ENCODE measurements at regions not wholly inside any gene's neighbourhood (a gene's known extent, or its start where the extent isn't known, plus 50 kb on each side); places are given as distances from the start of the nearest gene placed in this dataset.
A peak's percentile ranks its signal among the peaks of the same experiment; 100 is the strongest.
"Not testable (repeated sequence)": the region's sequence is repeated elsewhere in the genome, so short reads cannot be mapped to it uniquely, and the experiment has no call there.

DNA sequence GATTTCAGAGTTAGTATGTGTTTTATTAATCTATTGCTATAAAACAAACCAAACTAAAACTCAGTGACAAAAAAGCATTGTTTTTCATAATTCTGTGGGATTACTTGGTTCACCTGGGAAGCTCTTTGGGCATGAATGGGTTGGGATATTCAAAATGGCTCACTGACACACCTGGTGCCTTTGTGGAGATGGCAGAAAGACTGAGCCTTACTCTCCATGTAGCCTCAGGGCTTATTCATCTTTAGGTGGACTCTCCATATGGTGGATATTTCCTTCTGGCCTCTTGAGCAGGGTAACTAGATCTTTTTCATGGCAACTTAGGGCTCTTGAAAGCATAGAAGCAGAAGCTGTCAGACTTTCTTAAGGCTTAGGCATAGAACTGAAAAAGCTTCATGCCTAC is 1102.8 kb upstream of the SEL1L start:
- no peak overlapping the region for H3K27ac Mint-ChIP-seq
- H3K9me3 Mint-ChIP-seq, result peaks cover 2 to 8% of the 10 kb centered on the region in 2 donors
- ATAC-seq (replicated peaks in 1 of 2) (no peak), DNase-seq (no peak)
- H3K27me3 Mint-ChIP-seq (ENCODE audit: low read depth), result no peaks in the 10 kb centered on the region
- H3K4me1 Mint-ChIP-seq (ENCODE audit: low read depth), result no peaks in the 10 kb centered on the region
- no peak overlapping the region for H3K4me3 Mint-ChIP-seq
- H3K36me3 Mint-ChIP-seq (ENCODE audit: insufficient read depth in 2 of 2), result no peaks in the 10 kb centered on the region

DNA sequence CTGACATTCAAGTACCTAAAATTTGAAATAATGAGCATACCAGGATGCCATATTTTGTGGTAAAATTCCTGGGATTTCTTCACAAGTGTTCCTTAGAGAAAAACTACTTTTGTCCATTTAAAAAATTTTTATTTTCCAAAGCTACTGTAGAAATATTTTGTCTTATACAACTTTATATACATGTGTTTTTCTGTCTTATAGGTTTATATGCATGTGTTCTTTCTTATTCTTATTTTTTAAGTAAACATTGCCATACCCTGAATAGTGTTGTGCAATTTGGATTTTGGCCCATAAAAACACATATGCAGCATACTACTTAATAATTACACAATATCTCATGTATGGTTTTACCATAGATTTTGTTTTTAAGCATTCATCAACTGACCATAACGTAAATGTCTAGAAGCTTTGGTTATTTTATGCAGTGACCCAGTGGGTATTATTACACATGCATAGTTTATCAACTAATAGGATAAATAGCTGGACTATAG is 1107.4 kb upstream of the SEL1L start:
- no peak for ATAC-seq (replicated peaks in 1 of 2)
- Mint-ChIP-seq H3K9me3 (peaks cover 2% of the 10 kb centered on the region in 2 donors), H3K27me3 (ENCODE audit: low read depth) (no peaks in the 10 kb centered on the region), H3K27ac (no peak overlapping the region), H3K36me3 (ENCODE audit: insufficient read depth in 2 of 2) (no peaks in the 10 kb centered on the region), H3K4me1 (ENCODE audit: low read depth) (no peaks in the 10 kb centered on the region), H3K4me3 (no peak overlapping the region)
- no peak for DNase-seq

DNA sequence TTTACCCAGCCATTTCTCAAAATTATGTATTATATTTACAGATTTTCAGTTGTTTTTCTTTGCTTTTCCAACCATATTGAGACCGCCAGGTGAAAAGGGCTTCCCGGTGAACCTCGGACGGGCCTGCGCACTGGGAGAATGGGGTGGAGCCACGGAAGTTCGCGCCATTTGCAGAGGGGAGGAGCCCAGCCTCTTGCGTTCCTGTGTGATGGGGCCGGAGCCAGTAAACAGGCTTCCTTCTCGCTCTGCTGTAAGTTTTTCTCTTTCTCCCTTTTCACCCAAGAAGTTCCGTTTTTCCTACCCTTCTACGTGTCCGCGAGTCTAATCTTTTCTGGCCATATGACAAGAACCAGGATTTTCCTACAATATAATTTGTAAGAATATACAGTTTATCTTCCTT is 1108.8 kb upstream of the SEL1L start:
- H3K27ac Mint-ChIP-seq, result no peak overlapping the region
- no peaks in the 10 kb centered on the region for H3K27me3 Mint-ChIP-seq (ENCODE audit: low read depth)
- no peaks in the 10 kb centered on the region for H3K4me1 Mint-ChIP-seq (ENCODE audit: low read depth)
- DNase-seq (peak; percentile 6 to 19), ATAC-seq (replicated peaks in 1 of 2) (peak in 1 of 2 donors; percentile 58)
- H3K36me3 Mint-ChIP-seq (ENCODE audit: insufficient read depth in 2 of 2), result no peaks in the 10 kb centered on the region
- peak overlapping the region in 1 of 2 donors; percentile 57 for H3K4me3 Mint-ChIP-seq
- peaks cover 2 to 5% of the 10 kb centered on the region in 2 donors for H3K9me3 Mint-ChIP-seq

DNA sequence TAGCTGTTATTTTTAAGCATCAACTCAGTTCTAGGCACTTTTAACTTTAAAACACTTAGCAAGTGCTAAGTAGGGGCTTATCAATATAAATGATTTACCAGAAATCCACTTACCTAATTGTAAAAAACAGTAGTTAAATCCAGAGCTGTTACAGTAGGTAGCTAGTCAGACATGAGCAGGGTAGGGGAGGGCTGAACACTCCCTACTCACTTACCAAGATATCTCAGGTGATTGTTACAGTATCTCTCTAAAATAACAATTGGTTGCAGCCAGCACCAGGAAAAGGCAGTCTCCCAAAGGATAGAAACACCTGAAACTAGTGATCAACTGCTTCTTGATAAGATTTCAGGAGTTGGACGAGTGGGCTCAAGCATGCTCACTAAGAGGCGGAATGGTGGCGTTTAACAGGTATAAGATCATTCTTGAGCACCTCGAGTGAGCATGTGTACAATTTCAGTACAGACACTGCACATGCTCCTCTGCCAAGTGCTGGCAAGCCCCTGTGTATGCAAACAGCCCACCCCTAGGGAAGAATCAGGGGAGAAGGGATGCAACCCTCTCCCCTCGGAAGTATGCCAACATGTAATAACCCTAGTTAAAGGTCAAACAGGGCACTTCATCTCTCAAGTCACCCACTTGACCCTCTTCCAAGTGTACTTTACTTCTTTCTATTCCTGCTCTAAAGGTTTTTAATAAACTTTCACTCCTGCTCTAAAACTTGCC is 1113.6 kb upstream of the SEL1L start:
- Mint-ChIP-seq H3K27me3 (ENCODE audit: low read depth) (no peaks in the 10 kb centered on the region), H3K9me3 (peaks cover 0 to 5% of the 10 kb centered on the region in 2 donors), H3K36me3 (ENCODE audit: insufficient read depth in 2 of 2) (no peaks in the 10 kb centered on the region), H3K4me1 (ENCODE audit: low read depth) (no peaks in the 10 kb centered on the region), H3K27ac (no peak overlapping the region), H3K4me3 (no peak overlapping the region)
- DNase-seq (no peak), ATAC-seq (replicated peaks in 1 of 2) (no peak)

DNA sequence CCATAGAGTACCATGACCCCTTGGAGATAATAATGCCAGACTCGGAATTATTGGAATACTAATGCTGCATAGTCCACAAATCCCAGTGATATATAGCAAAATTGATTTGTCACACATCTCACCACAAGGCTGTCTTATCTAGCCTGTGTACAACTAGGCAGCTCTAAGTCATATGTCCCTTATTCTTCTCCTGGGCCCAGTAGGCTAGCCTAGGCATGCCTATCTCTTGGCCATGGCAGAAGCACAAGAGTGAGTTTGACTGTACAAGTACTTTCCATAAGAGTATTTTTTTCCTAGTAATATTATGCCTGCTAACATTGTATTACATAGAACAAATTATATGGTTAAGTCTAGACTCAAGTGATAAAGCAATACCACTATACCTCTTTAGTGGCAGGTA is 1122.1 kb upstream of the SEL1L start:
- Mint-ChIP-seq H3K27ac (no peak overlapping the region), H3K9me3 (peaks cover 3 to 5% of the 10 kb centered on the region in 2 donors), H3K4me1 (ENCODE audit: low read depth) (no peaks in the 10 kb centered on the region), H3K36me3 (ENCODE audit: insufficient read depth in 2 of 2) (no peaks in the 10 kb centered on the region), H3K4me3 (no peak overlapping the region), H3K27me3 (ENCODE audit: low read depth) (no peaks in the 10 kb centered on the region)
- ATAC-seq (replicated peaks in 1 of 2), result no peak
- no peak for DNase-seq

DNA sequence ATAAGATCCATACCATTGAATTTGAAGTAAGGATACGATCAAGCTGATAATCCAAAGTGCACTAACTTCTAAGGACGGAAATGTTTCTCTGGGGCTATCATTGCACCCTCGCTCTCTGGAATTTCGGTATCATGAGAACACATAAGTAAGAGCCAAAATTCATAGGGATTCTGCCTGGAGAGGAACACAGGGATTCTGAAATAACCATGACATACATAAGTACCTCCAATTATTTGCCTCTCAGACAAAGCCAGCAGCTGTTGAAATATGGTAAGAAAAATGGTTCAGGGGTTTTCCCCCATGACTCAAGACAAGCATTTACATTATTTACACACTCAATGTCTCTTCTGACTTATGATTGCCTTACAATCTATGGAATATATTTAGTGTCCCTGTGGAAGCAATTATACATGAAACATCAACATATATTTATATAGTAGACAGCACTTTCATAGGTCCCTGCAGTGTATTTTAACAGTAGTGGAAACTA is 1123.6 kb upstream of the SEL1L start:
- Mint-ChIP-seq H3K4me3 (no peak overlapping the region), H3K27ac (no peak overlapping the region)
- ATAC-seq (replicated peaks in 1 of 2), result no peak

DNA sequence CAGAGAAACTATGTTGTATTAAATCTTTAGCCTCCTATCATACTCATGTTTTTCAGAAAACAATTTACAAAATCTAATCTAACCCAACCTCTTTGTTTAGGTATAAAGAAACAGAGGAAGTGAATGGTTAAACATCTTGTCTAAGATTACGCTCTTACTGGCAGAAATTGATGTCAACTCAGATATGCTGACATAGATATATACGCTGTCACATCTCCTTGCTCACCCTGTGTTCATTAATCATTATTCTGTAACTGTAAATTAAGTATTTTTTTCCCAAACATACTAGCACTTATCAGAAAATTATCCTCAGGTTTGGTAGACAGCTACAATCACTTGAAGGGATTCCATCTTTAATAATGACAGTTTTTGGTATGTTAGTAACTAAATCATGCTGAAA is 1127.6 kb upstream of the SEL1L start:
- Mint-ChIP-seq H3K27me3 (ENCODE audit: low read depth) (no peaks in the 10 kb centered on the region), H3K36me3 (ENCODE audit: insufficient read depth in 2 of 2) (no peaks in the 10 kb centered on the region), H3K4me3 (no peak overlapping the region), H3K27ac (no peak overlapping the region), H3K4me1 (ENCODE audit: low read depth) (no peaks in the 10 kb centered on the region), H3K9me3 (peaks cover 4 to 5% of the 10 kb centered on the region in 2 donors)
- no peak for DNase-seq
- no peak for ATAC-seq (replicated peaks in 1 of 2)

More for the DNA sequence above, 1123.6 kb upstream of the SEL1L start:
- Mint-ChIP-seq H3K9me3 (peaks cover 3 to 5% of the 10 kb centered on the region in 2 donors), H3K4me1 (ENCODE audit: low read depth) (no peaks in the 10 kb centered on the region), H3K27me3 (ENCODE audit: low read depth) (no peaks in the 10 kb centered on the region), H3K36me3 (ENCODE audit: insufficient read depth in 2 of 2) (no peaks in the 10 kb centered on the region)
- no peak for DNase-seq

DNA sequence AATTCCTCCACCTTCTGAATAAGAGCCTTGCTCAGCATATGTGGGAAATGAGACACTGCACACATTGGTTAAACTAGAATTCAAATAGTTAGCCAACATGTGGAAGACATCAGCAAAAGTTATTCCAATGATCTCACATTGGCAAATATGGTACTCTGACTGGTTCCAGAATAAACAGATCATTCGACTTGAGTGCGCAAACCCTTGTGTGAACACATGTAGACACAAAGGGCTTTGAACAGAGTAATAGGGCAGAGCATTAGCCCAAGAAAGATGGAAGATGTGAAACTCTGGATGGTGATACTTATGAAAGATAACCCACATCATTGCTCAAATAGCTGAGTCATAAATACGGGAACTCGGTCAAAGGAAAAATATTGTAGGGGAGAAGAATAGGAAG is 1133.4 kb upstream of the SEL1L start:
- H3K9me3 Mint-ChIP-seq, result peaks cover 8 to 9% of the 10 kb centered on the region in 2 donors
- no peak for ATAC-seq (replicated peaks in 1 of 2)

DNA sequence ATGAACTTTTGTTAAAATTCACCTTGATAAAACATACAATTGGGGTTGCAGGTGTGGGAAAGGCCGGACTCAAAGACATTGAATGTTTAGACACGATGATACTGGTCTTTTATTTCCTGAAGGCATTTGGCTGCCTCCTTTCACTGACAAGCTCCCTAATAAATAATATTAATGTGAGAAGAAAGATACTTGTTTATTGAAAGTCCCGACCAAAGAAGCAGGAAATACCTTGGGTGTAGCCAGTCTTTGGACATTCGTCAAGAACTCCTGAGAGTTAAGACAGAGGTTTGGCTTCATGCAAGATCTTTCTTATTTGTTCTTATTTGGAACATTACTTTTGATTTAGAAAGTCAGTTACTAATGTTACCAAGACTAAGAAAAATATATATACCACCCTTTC is 1133.8 kb upstream of the SEL1L start:
- Mint-ChIP-seq H3K27me3 (ENCODE audit: low read depth) (no peaks in the 10 kb centered on the region), H3K36me3 (ENCODE audit: insufficient read depth in 2 of 2) (no peaks in the 10 kb centered on the region), H3K27ac (no peak overlapping the region), H3K4me3 (no peak overlapping the region), H3K4me1 (ENCODE audit: low read depth) (no peaks in the 10 kb centered on the region), H3K9me3 (peaks cover 7 to 8% of the 10 kb centered on the region in 2 donors)
- DNase-seq (no peak), ATAC-seq (replicated peaks in 1 of 2) (no peak)

More for the DNA sequence above, 1133.4 kb upstream of the SEL1L start:
- no peak for DNase-seq
- Mint-ChIP-seq H3K27me3 (ENCODE audit: low read depth) (no peaks in the 10 kb centered on the region), H3K4me1 (ENCODE audit: low read depth) (no peaks in the 10 kb centered on the region), H3K27ac (no peak overlapping the region), H3K36me3 (ENCODE audit: insufficient read depth in 2 of 2) (no peaks in the 10 kb centered on the region), H3K4me3 (no peak overlapping the region)

DNA sequence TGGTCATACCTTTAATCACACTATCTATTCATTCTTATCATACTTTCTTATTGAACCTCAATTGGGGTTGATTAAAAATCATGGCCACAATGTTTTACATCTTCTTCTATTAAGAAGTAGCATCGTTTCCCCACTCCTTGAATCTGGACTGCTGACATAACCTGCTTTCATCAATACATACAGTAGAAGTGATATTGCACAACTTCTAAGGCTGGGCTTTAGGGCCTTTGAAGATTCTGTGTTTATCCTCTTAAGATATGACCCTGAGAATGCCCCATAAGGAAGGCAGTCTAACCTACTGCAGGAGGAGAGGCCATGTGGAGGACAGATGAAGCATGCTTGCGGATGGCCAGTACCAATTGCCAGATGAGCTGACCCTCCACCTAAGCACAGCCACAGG is 1142.8 kb upstream of the SEL1L start:
- H3K9me3 Mint-ChIP-seq, result peaks cover 0 to 9% of the 10 kb centered on the region in 2 donors
- H3K4me1 Mint-ChIP-seq (ENCODE audit: low read depth), result no peaks in the 10 kb centered on the region
- ATAC-seq (replicated peaks in 1 of 2) (no peak), DNase-seq (no peak)
- H3K27ac Mint-ChIP-seq, result no peak overlapping the region
- H3K27me3 Mint-ChIP-seq (ENCODE audit: low read depth), result no peaks in the 10 kb centered on the region
- H3K4me3 Mint-ChIP-seq, result no peak overlapping the region
- no peaks in the 10 kb centered on the region for H3K36me3 Mint-ChIP-seq (ENCODE audit: insufficient read depth in 2 of 2)

DNA sequence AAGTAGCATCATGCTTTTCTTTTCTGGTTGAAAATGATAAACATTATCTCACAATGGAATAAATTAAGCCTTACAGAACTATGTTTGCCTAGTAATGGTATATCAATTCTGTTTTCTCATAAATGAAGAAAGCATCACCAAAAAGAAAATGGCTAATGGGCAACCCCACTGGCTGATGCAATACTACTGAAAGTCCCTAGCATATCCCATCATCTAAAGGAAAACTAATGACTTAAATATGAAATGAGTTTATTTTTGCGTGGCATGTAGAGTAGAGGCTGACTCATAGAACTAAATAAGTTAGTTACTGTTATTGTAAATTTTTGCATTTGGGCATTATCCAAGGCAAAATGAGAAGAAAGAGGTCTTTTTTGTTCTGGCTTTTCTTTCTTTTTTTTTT is 1156.3 kb upstream of the SEL1L start:
- H3K4me1 Mint-ChIP-seq (ENCODE audit: low read depth), result no peaks in the 10 kb centered on the region
- no peak overlapping the region for H3K4me3 Mint-ChIP-seq
- no peak for DNase-seq
- H3K27me3 Mint-ChIP-seq (ENCODE audit: low read depth), result no peaks in the 10 kb centered on the region
- H3K27ac Mint-ChIP-seq, result no peak overlapping the region
- no peaks in the 10 kb centered on the region for H3K36me3 Mint-ChIP-seq (ENCODE audit: insufficient read depth in 2 of 2)
- ATAC-seq (replicated peaks in 1 of 2), result no peak
- peaks cover 4% of the 10 kb centered on the region in 2 donors for H3K9me3 Mint-ChIP-seq

DNA sequence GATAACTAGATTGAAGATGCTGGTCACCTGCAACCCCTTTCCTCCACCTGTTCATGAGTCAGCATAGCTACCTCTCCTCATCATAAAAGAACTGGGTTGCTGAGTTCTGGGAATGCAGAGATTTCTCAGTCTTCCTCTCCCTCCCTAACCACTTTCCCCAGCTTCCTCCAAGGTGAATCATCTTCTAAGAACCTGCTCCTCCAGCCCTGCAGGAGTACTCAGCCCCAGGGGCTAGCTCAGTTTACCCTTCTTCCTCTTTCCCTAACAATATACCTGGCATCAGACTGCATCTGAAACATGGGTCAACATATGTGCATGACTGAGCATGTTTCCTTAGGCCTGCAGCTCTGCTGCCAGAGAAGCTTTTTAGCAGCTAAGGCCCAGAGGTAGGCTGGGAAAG is 1157.5 kb upstream of the SEL1L start:
- not testable (repeated sequence) for DNase-seq; H3K4me1 Mint-ChIP-seq (ENCODE audit: low read depth); ATAC-seq (replicated peaks in 1 of 2); H3K27me3 Mint-ChIP-seq (ENCODE audit: low read depth); H3K9me3 Mint-ChIP-seq; H3K36me3 Mint-ChIP-seq (ENCODE audit: insufficient read depth in 2 of 2); H3K27ac Mint-ChIP-seq; H3K4me3 Mint-ChIP-seq

DNA sequence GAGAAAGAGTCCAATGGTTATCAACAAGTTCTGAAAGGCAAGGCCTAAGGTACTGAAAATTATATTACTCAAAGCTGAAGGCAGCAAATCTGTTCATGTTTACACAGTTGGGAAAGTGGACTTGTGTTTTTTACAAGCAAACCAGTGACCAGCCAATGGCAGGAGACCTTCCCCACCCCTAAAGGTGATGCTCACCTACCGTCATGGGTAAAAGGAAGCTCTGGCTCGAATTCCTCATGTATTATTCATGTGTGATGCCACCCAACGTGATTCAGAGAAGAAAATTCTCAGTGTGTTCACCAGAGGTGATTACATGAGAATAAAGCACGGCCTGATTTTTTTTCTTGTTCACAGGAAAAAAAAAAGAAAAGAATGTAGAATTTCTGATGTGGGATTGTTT is 1161.2 kb upstream of the SEL1L start:
- H3K27ac Mint-ChIP-seq, result no peak overlapping the region
- no peaks in the 10 kb centered on the region for H3K27me3 Mint-ChIP-seq (ENCODE audit: low read depth)
- H3K4me3 Mint-ChIP-seq, result no peak overlapping the region

DNA sequence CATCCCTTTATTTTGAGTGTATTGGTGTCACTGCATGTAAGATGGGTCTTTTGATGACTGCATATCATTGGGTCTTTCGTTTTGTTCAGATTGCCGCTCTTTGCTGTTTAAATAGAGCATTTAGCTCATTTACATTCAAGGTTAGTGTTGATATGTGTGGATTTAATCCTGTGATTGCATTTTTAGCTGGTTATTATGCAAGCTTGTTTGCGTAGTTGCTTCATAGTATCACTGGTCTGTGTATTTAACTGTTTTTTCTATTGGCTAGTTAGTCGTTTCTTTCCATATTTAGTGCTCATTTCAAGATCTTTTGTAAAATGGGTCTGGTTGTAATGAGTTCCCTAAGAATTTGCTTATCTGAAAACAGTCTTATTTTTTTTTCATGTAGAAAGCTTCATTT is 1170.6 kb upstream of the SEL1L start:
- peaks cover 12 to 14% of the 10 kb centered on the region in 2 donors for H3K9me3 Mint-ChIP-seq
- DNase-seq (no peak), ATAC-seq (replicated peaks in 1 of 2) (no peak)
- H3K4me3 Mint-ChIP-seq, result no peak overlapping the region
- H3K36me3 Mint-ChIP-seq (ENCODE audit: insufficient read depth in 2 of 2), result peaks cover 0 to 2% of the 10 kb centered on the region in 2 donors
- H3K27ac Mint-ChIP-seq, result no peak overlapping the region
- H3K27me3 Mint-ChIP-seq (ENCODE audit: low read depth), result no peaks in the 10 kb centered on the region
- H3K4me1 Mint-ChIP-seq (ENCODE audit: low read depth), result no peaks in the 10 kb centered on the region

More for the DNA sequence above, 1161.2 kb upstream of the SEL1L start:
- DNase-seq (no peak), ATAC-seq (replicated peaks in 1 of 2) (no peak)
- H3K9me3 Mint-ChIP-seq, result peaks cover 2% of the 10 kb centered on the region in 2 donors
- H3K36me3 Mint-ChIP-seq (ENCODE audit: insufficient read depth in 2 of 2), result no peaks in the 10 kb centered on the region
- H3K4me1 Mint-ChIP-seq (ENCODE audit: low read depth), result no peaks in the 10 kb centered on the region

Data from activated T-cell treated with anti-CD3 and anti-CD28 coated beads, Interleukin-2, amount 50 U/mL, for 72 hours (primary cell).